ENCODE measurements at regions not wholly inside any gene's neighbourhood (a gene's known extent, or its start where the extent isn't known, plus 50 kb on each side); places are given as distances from the start of the nearest gene placed in this dataset.

- TF ChIP-seq CTCF (IDR thresholded peaks at IDR 0.05) (no peak), EZH2 (IDR thresholded peaks at IDR 0.05) (no peak)
These were observed 117.7 kb upstream of the FRMD4A start for GRCh38 chr10:14448197-14448990.

Measured in neural progenitor cell (in vitro differentiated cells).